ENCODE measurements at regions not wholly inside any gene's neighbourhood (a gene's known extent, or its start where the extent isn't known, plus 50 kb on each side); places are given as distances from the start of the nearest gene placed in this dataset.

DNA sequence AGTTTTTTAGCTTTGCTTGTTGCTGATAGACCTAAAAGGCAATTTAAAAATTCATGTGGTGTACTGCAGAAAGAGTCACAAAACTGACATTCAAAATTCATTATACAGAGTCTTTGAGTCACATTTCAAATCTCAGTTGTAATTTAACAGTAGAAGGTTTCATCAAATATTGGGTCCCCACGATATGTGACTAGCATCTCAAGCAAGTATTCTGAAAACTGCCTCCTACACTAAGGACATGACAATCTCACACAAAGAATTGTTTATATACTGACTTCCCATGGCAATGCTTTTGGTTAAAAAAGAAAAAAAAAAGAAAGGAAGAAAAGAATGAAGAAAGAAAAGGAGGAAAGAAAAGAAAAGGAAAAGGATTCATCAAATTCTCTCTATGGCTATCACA, 62.1 kb upstream of the CTSO start:
- no peak overlapping the region for H3K27ac ChIP-seq
- no peaks in the 10 kb centered on the region for H3K79me2 ChIP-seq
- H2AFZ ChIP-seq: no peak overlapping the region
- no peak overlapping the region for H3K9ac ChIP-seq
- H3K4me1 ChIP-seq: no peaks in the 10 kb centered on the region
- TF ChIP-seq, protein P1, sequence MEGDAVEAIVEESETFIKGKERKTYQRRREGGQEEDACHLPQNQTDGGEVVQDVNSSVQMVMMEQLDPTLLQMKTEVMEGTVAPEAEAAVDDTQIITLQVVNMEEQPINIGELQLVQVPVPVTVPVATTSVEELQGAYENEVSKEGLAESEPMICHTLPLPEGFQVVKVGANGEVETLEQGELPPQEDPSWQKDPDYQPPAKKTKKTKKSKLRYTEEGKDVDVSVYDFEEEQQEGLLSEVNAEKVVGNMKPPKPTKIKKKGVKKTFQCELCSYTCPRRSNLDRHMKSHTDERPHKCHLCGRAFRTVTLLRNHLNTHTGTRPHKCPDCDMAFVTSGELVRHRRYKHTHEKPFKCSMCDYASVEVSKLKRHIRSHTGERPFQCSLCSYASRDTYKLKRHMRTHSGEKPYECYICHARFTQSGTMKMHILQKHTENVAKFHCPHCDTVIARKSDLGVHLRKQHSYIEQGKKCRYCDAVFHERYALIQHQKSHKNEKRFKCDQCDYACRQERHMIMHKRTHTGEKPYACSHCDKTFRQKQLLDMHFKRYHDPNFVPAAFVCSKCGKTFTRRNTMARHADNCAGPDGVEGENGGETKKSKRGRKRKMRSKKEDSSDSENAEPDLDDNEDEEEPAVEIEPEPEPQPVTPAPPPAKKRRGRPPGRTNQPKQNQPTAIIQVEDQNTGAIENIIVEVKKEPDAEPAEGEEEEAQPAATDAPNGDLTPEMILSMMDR (IDR thresholded peaks at IDR 0.05): no peak
- no peak overlapping the region for H3K4me2 ChIP-seq (ENCODE audit: low read length)
- H3K36me3 ChIP-seq (ENCODE audit: control insufficient read depth, insufficient read depth, low read length): no peaks in the 10 kb centered on the region
- no peaks in the 10 kb centered on the region for H3K27me3 ChIP-seq (ENCODE audit: control insufficient read depth, insufficient read depth, low read length)
- no peaks in the 10 kb centered on the region for H3K9me3 ChIP-seq (ENCODE audit: control insufficient read depth, low read length)
- no peak overlapping the region for H3K4me3 ChIP-seq (ENCODE audit: low read depth, low read length)

DNA sequence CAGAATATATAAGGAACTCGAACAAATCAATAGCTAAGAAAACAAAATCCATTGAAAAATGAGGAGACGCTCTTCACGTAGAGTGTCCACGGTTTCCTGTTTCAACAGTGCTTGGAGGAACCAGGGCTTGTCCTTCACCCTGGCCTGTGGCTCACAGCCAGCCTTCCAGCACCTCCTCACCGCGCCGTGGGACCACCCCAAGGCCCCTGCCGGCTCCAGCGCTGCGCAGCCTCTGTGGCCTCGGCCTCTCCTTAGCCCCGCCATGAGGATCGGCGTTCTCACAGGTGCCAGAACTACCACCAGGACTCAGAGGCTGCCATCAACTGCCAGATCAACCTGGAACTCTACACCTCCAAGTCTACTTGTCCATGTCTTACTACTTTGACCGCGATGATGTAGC, 52.5 kb upstream of the CTSO start:
- Histone ChIP-seq H3K4me3 (ENCODE audit: low read depth, low read length) (no peak overlapping the region), H3K27ac (no peak overlapping the region), H3K9me3 (ENCODE audit: control insufficient read depth, low read length) (no peaks in the 10 kb centered on the region)

More for the DNA sequence above, 52.5 kb upstream of the CTSO start:
- no peak overlapping the region for H3K4me2 ChIP-seq (ENCODE audit: low read length)
- H3K4me1 ChIP-seq: no peaks in the 10 kb centered on the region
- no peak overlapping the region for H3K9ac ChIP-seq
- no peak overlapping the region for H2AFZ ChIP-seq
- H3K36me3 ChIP-seq (ENCODE audit: control insufficient read depth, insufficient read depth, low read length): no peaks in the 10 kb centered on the region
- TF ChIP-seq, protein P1 (IDR thresholded peaks at IDR 0.05): no peak
- no peaks in the 10 kb centered on the region for H3K27me3 ChIP-seq (ENCODE audit: control insufficient read depth, insufficient read depth, low read length)
- H3K79me2 ChIP-seq: no peaks in the 10 kb centered on the region

Measured in parathyroid adenoma (tissue), 2 donors.